Testis (tissue), 2 donors: ENCODE measurements at regions not wholly inside any gene's neighbourhood (a gene's known extent, or its start where the extent isn't known, plus 50 kb on each side); places are given as distances from the start of the nearest gene placed in this dataset.

ENCODE experiments used
- DNase-seq: peaks from one replicate; pipeline ENCODE4 v3.0.0-alpha.2; 2019
- H3K27ac ChIP-seq, 2 donors: fragments of 200-600 bp; sonication (generic); one replicate each; pipeline ENCODE4 v1.5.1; 2019
- H3K27me3 ChIP-seq: fragments of 200-600 bp; sonication (generic); one replicate; pipeline ENCODE4 v1.5.1; 2019
- H3K36me3 ChIP-seq: fragments of 200-600 bp; sonication (generic); one replicate; pipeline ENCODE4 v1.5.1; 2017; ENCODE audit warnings: low read depth; ENCODE audit errors: missing control alignments
- H3K4me1 ChIP-seq: fragments of 200-600 bp; sonication (generic); one replicate; pipeline ENCODE4 v1.5.1; 2019
- H3K4me3 ChIP-seq, 2 donors: fragments of 200-600 bp; sonication (generic); one replicate each; pipeline ENCODE4 v1.5.1; 2017 to 2019
- H3K9me3 ChIP-seq: fragments of 200-600 bp; sonication (generic); one replicate; pipeline ENCODE4 v1.5.1; 2017
- CTCF ChIP-seq, 3 experiments: fragments of 450-650 bp in 2 of 3; fragments of 200-600 bp in 1 of 3; sonication (generic) in 1 of 3; IDR thresholded peaks; one replicate each; pipeline ENCODE4 v1.5.1; 2016 to 2019; ENCODE audit warnings: antibody characterized with exemption in 3 of 3, mild to moderate bottlenecking in 2 of 3, moderate library complexity in 1 of 3
- POLR2A ChIP-seq: fragments of 450-650 bp; IDR thresholded peaks from one replicate; pipeline ENCODE4 v1.6.1; 2017; ENCODE audit warnings: antibody characterized with exemption, mild to moderate bottlenecking, moderate library complexity
- WGBS, 2 donors: methylation state at CpG; one replicate each; pipeline ENCODE4 v1.1.5; 2018; 5-methylcytosine and 5-hydroxymethylcytosine counted together
- intact Hi-C: fragments of 100-400 bp; cut with DNase I; formaldehyde crosslinking; loops from one replicate; pipeline ENCODE4 v1.15.1; 2023; ENCODE audit warnings: low total_unique reads

- Histone ChIP-seq H3K27ac (no peak overlapping the region), H3K4me3 (no peak overlapping the region), H3K27me3 (no peaks in the 10 kb centered on the region), H3K4me1 (no peaks in the 10 kb centered on the region), H3K36me3 (no peaks in the 10 kb centered on the region), H3K9me3 (no peaks in the 10 kb centered on the region)
- 82 to 83% methylated on average over 3 of the region's 3 CpGs for WGBS, 2 donors
- TF ChIP-seq CTCF (IDR thresholded peaks at IDR 0.05) (no peak), POLR2A (no peak)
- no peak for DNase-seq
- intact Hi-C loops, result no loop called here
These were observed 383.5 kb upstream of the INTU start for GRCh38 chr4:127249066-127249766.

- no peaks in the 10 kb centered on the region for H3K36me3 ChIP-seq
- no peak for TF ChIP-seq CTCF (IDR thresholded peaks at IDR 0.05)
- TF ChIP-seq POLR2A, result no peak
- no peaks in the 10 kb centered on the region for H3K27me3 ChIP-seq
- no peaks in the 10 kb centered on the region for H3K4me1 ChIP-seq
- no peak for DNase-seq
- no peaks in the 10 kb centered on the region for H3K9me3 ChIP-seq
- intact Hi-C loops, result no loop called here
- no peak overlapping the region for H3K27ac ChIP-seq
- 83 to 87% methylated on average over 3 of the region's 3 CpGs for WGBS, 2 donors
- H3K4me3 ChIP-seq, result no peak overlapping the region
These were observed 383.0 kb upstream of the INTU start for GRCh38 chr4:127249767-127250108.

- Histone ChIP-seq H3K36me3 (no peaks in the 10 kb centered on the region), H3K27me3 (no peaks in the 10 kb centered on the region), H3K9me3 (no peaks in the 10 kb centered on the region), H3K4me3 (no peak overlapping the region), H3K27ac (no peak overlapping the region), H3K4me1 (no peaks in the 10 kb centered on the region)
- no peak for TF ChIP-seq CTCF (IDR thresholded peaks at IDR 0.05)
- TF ChIP-seq POLR2A, result no peak
- 78 to 93% methylated on average over 5 of the region's 5 CpGs for WGBS, 2 donors
- no peak for DNase-seq
- intact Hi-C loops, result no loop called here
These were observed 382.2 kb upstream of the INTU start for GRCh38 chr4:127250577-127250976.

GRCh38 chr4:127251423-127251822, 381.3 kb upstream of the INTU start:
- no peak for DNase-seq
- Histone ChIP-seq H3K36me3 (no peaks in the 10 kb centered on the region), H3K4me3 (no peak overlapping the region), H3K9me3 (no peaks in the 10 kb centered on the region), H3K27me3 (no peaks in the 10 kb centered on the region), H3K4me1 (no peaks in the 10 kb centered on the region), H3K27ac (no peak overlapping the region)
- intact Hi-C loops, result no loop called here
- TF ChIP-seq POLR2A (no peak), CTCF (IDR thresholded peaks at IDR 0.05) (no peak)

GRCh38 chr4:127256500-127256899, 376.3 kb upstream of the INTU start:
- Histone ChIP-seq H3K27ac (no peak overlapping the region), H3K9me3 (no peaks in the 10 kb centered on the region), H3K4me1 (no peaks in the 10 kb centered on the region), H3K36me3 (no peaks in the 10 kb centered on the region), H3K4me3 (no peak overlapping the region), H3K27me3 (no peaks in the 10 kb centered on the region)
- intact Hi-C loops, result no loop called here
- WGBS, 2 donors, result 88 to 92% methylated on average over 4 of the region's 4 CpGs
- TF ChIP-seq POLR2A, result no peak
- no peak for TF ChIP-seq CTCF (IDR thresholded peaks at IDR 0.05)
- DNase-seq, result no peak
